ENCODE measurements at regions not wholly inside any gene's neighbourhood (a gene's known extent, or its start where the extent isn't known, plus 50 kb on each side); places are given as distances from the start of the nearest gene placed in this dataset.

GRCh38 chr4:131137196-131137595, 2011.9 kb upstream of the PCDH10 start:
- TF ChIP-seq POLR2A (IDR thresholded peaks at IDR 0.05): no peak
- TF ChIP-seq, protein P1, sequence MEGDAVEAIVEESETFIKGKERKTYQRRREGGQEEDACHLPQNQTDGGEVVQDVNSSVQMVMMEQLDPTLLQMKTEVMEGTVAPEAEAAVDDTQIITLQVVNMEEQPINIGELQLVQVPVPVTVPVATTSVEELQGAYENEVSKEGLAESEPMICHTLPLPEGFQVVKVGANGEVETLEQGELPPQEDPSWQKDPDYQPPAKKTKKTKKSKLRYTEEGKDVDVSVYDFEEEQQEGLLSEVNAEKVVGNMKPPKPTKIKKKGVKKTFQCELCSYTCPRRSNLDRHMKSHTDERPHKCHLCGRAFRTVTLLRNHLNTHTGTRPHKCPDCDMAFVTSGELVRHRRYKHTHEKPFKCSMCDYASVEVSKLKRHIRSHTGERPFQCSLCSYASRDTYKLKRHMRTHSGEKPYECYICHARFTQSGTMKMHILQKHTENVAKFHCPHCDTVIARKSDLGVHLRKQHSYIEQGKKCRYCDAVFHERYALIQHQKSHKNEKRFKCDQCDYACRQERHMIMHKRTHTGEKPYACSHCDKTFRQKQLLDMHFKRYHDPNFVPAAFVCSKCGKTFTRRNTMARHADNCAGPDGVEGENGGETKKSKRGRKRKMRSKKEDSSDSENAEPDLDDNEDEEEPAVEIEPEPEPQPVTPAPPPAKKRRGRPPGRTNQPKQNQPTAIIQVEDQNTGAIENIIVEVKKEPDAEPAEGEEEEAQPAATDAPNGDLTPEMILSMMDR (IDR thresholded peaks at IDR 0.05): no peak
- no peak for DNase-seq
- Histone ChIP-seq H3K4me3 (no peak overlapping the region), H3K27me3 (no peaks in the 10 kb centered on the region), H3K27ac (no peak overlapping the region), H3K36me3 (no peaks in the 10 kb centered on the region), H3K9me3 (no peaks in the 10 kb centered on the region), H3K4me1 (no peaks in the 10 kb centered on the region)
- intact Hi-C loops (cut with DNase I): no loop called here
- 97 to 100% methylated on average over 1 to 2 of the region's 2 CpGs for WGBS, 2 donors

- DNase-seq: no peak
- TF ChIP-seq, protein P1 (IDR thresholded peaks at IDR 0.05): no peak
- TF ChIP-seq POLR2A (IDR thresholded peaks at IDR 0.05): no peak
- Histone ChIP-seq H3K9me3 (no peaks in the 10 kb centered on the region), H3K27ac (no peak overlapping the region), H3K4me1 (no peaks in the 10 kb centered on the region), H3K4me3 (no peak overlapping the region), H3K36me3 (no peaks in the 10 kb centered on the region), H3K27me3 (no peaks in the 10 kb centered on the region)
- WGBS, 2 donors: 79 to 100% methylated on average over 1 of the region's 1 CpG
- intact Hi-C loops (cut with DNase I): no loop called here
These were observed 1989.8 kb upstream of the PCDH10 start for GRCh38 chr4:131159261-131159660.

DNA sequence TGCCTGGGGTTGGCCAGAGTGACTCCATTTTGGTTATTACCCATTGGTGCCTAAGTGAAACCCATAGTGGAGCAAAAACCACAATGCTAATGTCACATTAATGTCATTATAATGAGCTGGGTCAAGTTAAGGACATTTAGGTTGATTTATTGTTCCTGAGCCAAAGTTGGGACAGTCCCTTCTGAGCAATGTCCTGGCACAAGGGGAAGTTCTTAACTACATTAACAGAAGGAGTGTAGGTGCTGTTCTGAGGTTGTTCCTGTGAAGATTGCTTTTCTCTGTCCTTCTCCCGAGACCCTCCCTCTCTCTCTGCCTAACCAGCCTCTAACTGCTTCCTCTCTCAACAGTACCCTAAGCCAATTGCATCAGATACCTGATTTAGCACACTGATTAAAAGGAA, 1956.8 kb upstream of the PCDH10 start:
- intact Hi-C loops (cut with DNase I): no loop called here
- H3K4me1 ChIP-seq: no peaks in the 10 kb centered on the region
- no peak overlapping the region for H3K27ac ChIP-seq
- TF ChIP-seq POLR2A (IDR thresholded peaks at IDR 0.05): no peak
- TF ChIP-seq, protein P1 (IDR thresholded peaks at IDR 0.05): no peak
- H3K4me3 ChIP-seq: no peak overlapping the region
- H3K36me3 ChIP-seq: no peaks in the 10 kb centered on the region
- H3K9me3 ChIP-seq: no peaks in the 10 kb centered on the region
- 75% methylated on average over 1 of the region's 1 CpG; no CpG with 5 or more reads in 1 of the 2 donors for WGBS, 2 donors
- DNase-seq: no peak
- H3K27me3 ChIP-seq: no peaks in the 10 kb centered on the region

GRCh38 chr4:131207589-131207988, 1941.5 kb upstream of the PCDH10 start:
- no peak for TF ChIP-seq POLR2A (IDR thresholded peaks at IDR 0.05)
- TF ChIP-seq, protein P1 (IDR thresholded peaks at IDR 0.05): no peak
- Histone ChIP-seq H3K4me3 (no peak overlapping the region), H3K4me1 (no peaks in the 10 kb centered on the region), H3K9me3 (no peaks in the 10 kb centered on the region), H3K27ac (no peak overlapping the region), H3K27me3 (no peaks in the 10 kb centered on the region), H3K36me3 (no peaks in the 10 kb centered on the region)
- DNase-seq: no peak
- WGBS, 2 donors: 67 to 68% methylated on average over 6 of the region's 6 CpGs
- intact Hi-C loops (cut with DNase I): no loop called here

- H3K27ac ChIP-seq: no peak overlapping the region
- H3K4me3 ChIP-seq: no peak overlapping the region
- intact Hi-C loops (cut with DNase I): no loop called here
- H3K27me3 ChIP-seq: no peaks in the 10 kb centered on the region
- H3K36me3 ChIP-seq: no peaks in the 10 kb centered on the region
- 0 to 31% methylated on average over 1 of the region's 1 CpG for WGBS, 2 donors
- H3K4me1 ChIP-seq: no peaks in the 10 kb centered on the region
- H3K9me3 ChIP-seq: no peaks in the 10 kb centered on the region
- no peak for TF ChIP-seq POLR2A (IDR thresholded peaks at IDR 0.05)
- TF ChIP-seq, protein P1 (IDR thresholded peaks at IDR 0.05): no peak
- no peak for DNase-seq
These were observed 1900.8 kb upstream of the PCDH10 start for GRCh38 chr4:131248314-131248713.
